Tongue (tissue), 1 donor: ENCODE measurements at regions not wholly inside any gene's neighbourhood (a gene's known extent, or its start where the extent isn't known, plus 50 kb on each side); places are given as distances from the start of the nearest gene placed in this dataset.
A peak's percentile ranks its signal among the peaks of the same experiment; 100 is the strongest.
"Not testable (repeated sequence)": the region's sequence is repeated elsewhere in the genome, so short reads cannot be mapped to it uniquely, and the experiment has no call there.

ENCODE experiments used
- DNase-seq: peaks from one replicate; pipeline ENCODE4 v3.0.0-alpha.2; 2015

DNA sequence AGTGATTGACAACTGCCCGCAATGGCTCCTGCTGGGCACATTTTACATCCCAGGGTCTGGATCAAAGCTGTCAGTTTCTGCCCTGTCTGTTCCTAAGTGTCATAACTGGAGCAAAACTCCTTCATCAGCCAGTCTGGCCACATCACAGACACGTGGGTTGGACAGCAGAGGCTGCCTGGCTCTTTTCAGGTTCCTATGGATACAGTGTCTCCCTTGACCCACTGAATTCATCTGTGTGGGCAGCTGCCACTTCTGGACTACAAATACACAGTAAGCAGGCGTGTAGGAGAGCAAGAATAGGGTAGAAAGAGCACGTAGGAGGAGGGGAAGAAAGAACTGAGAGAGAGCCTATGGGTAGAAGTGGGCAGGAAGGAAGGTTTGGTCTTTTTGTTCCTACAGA, 238.0 kb downstream of the ENC1 start:
- no peak for DNase-seq

DNA sequence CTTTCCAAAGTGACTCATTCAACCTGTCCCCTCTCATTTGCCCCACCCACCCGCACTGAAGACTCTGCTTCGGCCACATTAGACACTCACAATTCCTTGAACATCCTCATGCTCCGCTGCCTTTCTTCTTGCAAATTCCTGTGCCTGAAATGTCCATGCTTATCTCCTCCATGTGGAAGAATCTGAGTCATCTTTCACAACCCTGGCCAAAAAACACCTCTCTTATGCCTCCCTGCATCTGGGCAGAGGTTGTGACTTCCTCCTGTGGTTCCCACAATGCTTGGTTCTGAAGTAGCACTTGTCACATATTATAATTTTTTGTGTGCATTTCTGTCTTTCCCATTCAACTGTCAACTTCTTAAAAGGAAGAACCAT, 238.6 kb downstream of the ENC1 start:
- no peak for DNase-seq

DNA sequence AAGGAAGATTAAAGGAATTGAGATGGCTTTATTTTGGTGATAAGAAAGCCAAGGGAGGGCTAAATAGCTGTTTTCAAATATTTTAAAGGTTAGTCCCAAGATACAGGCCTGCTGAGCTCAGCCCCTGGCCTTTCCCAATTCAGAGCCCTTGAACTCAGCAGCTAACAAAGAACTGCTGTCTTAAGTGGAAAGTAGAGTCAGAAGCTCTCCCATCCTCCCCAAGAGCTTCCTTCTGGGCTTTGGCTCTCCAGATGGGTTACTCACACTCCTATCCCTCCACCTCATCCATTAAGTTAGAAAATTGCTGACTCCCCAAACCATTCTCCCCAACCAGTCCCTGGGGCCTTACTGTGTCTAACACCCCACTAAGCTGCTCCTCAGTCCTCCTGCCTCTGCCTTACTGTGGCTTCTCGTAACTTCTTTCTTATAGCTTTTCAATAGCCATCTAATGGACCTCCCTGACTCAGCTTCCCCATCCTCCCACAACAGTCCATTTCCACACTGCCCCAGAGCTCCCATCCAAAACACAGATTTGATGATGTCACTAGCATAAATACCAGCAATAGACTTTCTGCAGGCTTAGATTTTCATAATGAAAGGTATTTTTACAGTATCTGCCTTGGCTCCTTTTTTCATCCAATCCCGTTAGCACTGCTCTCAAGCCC, 239.1 kb downstream of the ENC1 start:
- no peak for DNase-seq

DNA sequence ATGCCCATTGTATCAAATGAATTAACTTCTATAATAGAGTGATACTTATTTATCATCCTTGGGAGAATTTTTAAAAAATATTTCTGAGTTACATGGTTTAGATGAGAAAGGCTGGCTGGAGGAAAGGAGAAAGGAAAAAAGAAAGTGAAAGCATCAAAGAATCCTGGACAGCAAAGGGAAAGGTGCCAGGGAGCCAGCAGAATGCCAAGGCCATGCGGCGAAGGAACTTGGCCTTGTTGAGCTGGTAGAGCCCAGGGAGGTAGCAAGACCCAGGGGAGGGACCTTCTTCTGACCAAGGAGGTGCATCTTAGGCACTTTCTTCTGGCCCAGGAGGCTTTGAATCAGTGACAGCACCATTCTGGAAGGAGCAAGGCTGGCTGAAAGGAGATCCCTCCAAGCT, 240.5 kb downstream of the ENC1 start:
- no peak for DNase-seq

DNA sequence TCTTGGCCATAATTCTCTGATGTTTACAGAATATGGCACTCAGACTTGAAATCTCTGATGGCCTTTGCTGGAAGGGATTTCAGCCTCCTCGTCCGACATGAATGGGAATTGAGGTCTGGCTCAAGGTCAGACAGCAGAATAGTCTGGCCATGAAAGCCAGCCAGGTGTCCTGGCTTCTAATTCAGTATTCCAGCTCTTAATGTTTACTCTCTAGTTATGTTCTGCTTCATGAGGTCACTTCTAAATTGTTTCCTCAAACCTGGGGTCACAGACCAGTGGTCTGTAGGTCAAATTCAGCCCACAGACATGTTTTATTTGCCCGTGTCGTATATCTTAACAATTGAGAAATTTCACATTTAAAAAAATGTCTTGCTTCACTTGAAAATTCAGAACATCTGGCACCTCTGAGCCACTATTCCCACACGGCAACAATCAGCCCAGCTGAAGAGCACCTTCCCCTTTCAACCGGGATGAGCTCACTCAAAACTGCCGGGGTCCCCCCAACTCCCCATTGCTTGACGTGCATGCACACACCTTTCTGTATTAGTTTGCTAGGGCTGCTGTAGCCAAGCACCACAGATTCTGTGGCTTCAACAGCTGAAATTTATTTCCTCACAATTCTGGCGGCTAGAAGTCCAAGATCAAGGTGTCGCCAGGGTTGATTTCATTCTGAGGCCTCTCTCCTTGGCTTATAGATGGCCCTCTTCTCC, 243.5 kb downstream of the ENC1 start:
- peak; percentile 79 for DNase-seq

DNA sequence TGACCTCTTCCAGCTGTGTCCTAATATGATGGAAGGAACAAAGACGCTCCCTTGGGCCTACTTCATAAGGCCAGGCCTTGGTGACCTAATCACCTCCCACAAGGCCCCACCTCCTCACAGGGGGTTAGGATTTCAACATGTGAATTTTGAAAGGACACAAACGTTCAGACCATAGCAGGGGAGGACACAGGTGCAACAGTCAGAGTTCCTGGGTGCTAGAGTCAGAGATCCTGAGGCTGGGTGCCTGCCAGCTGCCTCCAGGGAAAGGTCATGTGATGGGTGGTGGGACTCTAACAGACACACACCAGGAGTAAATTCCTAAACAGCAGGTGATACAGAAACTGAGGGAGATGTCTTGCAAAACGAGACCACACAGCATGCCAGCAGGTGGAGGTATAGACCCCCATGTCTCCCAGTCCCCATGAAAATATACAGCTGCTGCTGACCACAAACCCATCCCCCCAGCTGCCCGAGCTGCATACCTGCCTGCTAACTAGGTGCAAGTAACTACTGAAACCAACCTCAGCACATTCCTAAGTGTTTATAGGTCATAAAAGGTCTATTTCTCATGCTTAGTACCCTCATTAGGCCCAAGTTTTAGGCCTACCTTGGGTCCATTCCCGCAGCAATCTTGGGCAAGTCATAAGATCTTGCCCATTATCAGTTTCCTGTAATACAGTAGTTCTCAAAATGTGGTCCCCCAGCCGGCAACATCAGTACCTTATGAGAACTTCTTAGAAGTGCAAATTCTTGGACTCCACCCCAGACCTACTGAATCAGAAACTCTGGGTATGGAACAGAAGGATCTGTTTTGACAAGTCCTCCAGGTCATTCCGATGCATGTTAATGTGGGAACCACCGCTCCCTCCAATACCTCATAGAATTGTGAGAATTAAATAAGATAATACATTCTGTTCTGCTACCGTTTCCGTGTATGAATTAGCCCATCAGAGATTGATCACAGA, 245.3 kb downstream of the ENC1 start:
- no peak for DNase-seq

DNA sequence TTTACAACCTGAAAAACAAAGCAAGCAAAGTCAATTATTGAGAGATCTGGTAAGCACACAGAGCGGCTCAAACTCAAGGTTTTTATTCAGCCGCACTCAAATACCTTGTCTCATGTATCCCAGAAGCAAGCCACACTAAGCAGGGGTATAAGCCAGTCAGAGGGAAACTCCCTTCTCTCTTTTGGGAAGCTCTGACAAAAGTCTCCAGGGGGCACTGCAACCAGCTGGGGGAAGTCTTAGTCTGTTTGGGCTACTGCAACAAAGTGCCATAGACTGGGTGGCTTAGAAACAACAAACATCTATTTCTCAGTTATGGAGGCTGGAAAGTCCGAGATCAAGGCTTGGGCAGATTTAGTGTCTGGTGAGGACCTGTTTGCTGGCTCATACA, 246.0 kb downstream of the ENC1 start:
- no peak for DNase-seq

DNA sequence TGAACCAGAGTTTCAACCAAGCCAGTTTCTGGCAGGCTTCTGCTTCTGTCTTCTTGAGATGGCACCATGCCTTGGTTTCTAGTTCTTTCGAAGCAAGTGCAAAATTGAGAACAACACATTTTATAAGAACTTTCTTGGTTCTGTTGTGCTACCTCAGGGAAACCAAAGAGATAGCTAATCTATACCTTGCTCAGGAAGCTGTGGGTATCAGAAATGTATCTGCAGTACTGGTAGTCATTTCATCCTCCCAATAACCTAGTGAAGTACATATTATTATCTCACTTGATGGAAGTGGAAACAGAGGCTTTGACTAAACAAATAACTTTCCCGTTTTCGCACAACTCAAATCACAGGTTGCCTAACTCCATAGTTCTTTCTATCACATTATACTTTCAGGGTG, 246.6 kb downstream of the ENC1 start:
- no peak for DNase-seq

DNA sequence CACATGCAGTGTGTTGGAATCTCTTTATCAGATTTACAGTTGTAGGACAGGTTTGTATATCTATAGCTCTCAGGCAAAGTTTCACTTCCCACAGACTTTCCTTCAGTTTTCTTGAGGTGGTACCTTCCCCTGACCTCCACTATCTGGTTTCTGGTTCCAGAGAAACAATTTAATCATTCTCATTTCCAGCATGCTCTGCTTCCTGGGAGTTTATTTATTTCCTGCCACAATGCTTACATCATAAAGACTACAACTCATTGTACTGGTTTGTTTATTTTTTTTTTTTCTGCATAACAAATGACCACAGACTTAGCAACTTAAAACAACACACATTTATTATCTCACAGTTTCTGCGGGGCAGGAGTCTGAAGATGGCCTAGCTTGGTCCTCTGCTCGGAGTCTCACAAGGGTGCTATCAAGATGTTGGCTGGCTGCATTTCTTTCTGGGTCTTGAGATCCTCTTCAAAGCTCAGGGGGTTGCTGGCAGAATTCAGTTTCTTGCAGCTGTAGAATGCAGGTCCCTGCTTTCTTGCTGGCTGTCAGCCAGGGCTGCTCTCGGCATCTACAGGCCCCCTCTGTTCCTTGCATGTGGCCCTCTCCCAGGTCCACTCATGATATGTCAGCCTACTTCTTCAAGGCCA, 247.7 kb downstream of the ENC1 start:
- DNase-seq: peak; percentile 45

DNA sequence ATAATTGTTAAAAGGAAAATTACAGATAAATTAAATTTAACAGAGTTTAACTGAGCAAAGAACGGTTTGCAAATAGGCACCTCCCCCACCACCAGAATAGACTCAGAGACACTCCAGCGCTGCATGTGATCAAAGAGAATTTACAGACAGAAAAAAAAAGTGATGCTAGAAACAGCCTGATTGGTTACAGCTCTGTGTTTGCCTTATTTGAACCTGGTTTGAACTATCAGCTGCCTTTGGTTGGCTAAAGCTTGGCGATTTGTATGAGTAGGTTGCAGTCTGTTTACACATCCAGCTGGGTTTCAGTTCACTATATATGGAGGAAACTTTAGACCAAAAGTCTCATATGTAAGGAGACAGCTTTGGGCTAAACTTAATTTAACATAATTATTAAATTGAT, 249.1 kb downstream of the ENC1 start:
- DNase-seq: no peak

DNA sequence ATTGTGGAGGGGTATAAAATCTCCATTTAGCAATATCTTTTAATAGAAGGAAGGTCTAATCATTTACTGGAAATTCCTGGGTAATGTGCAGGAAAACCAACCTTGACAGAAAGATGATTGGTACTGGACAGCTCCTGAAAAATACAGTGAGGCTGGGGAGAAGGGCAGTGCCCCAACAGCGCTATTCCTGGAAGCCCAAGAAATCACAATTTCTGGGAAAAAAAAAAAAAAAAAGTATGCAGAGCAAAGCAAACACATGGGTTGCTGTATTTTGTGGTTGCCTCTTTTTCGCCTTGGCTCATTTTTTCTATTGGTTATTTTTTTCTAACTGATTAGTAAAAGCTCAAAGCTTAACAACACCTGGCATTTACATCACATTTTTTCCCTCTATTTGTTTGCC, 249.7 kb downstream of the ENC1 start:
- DNase-seq: no peak

DNA sequence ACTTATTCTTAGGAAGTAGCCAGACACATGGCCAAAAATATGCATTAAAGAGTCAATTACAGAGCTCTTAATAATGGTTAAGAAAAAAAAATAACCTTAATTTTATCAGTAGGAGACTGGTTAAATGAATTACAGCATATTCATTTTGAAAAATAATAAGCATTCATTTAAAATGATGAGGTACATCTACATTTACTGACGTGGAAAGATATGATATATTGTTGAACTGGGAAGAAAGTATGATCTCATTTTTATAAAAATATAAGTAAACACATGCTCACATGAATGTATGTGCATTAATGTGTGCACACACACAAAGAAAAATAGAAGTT, 250.3 kb downstream of the ENC1 start:
- no peak for DNase-seq

DNA sequence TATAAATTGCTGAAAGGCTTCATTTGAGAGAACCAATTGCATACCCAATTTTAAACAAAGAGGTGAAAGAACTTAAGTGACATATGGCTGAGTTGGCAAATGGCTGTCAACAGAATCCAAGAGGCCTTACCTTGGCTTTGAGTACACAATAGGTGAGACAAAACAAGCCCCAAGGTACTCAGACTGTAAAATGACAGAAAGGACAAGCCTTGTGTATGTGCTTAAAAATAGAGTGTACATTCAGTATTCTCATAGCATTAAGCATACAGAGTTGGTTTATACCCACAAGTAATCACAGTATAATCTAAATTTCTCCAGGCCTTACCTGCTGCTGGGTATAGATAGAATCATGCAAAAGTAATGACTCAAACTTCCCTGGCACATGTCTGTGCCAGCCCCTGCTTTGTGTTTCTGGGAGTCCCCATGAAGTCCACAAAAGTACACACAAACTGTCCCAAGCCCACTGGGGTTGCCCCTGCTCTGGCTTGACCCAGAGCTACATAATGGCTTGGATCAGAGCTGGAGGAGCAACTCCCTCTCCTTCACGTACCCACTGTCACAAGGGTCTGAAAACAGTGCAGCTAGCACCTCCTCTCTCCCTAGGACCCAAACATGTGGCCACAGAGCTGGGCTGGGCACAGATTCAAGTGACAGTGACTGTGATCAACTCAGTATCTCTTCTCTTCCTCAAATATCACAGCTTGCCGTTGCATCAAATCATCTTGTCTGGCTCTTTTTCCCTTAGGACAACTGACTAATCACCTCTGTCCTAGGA, 250.8 kb downstream of the ENC1 start:
- no peak for DNase-seq

DNA sequence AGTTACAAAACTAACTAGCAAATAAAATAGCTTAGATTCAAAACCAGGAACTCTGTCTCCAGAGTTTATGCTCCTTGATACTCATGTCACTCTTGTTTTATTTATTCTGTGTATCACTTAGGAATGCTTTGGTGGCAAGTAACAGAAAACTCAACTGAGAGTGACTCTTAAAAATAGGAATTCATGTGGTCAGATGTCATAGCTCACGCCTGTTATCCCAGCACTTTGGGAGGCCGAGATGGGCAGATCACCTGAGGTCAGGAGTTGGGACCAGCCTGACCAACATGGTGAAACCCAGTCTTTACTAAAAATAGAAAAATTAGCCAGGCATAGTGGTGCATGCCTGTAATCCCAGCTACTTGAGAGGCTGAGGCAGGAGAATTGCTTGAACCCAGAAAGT, 252.1 kb downstream of the ENC1 start:
- DNase-seq: not testable (repeated sequence)

DNA sequence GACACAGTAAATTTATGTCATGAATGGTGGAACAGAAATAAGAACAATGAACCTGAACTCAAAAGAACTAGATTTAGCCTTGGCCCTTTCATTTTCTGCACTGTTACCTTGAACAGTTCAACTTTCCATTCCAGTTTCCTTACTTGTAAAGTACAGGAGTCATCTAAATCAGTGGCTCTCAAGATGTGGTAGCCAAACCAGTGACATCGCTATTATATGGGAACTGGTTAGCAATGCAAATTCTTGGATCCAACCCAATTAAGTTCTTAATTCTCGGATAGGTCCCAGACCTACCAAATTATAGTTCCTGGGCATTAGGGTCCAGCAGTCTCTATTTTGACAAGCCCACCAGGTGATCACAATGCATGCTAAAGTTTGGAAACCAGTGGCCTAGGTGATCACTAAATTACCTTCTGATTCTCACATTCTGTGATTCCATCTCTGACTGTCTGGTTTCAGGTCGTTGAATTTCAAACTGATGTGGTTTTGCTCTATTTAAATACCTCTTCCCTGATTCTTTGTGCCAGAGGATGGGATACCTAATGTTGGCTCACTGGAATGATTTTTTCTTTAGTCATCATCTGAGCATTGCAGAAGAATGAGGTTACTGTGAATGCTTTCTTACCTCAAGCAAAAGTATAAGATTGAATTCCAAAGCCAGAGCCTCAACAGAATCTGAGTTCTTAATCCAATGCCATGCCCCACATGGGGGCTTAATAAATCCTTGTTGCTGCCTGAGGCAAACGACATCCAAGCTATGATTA, 253.8 kb downstream of the ENC1 start:
- no peak for DNase-seq

DNA sequence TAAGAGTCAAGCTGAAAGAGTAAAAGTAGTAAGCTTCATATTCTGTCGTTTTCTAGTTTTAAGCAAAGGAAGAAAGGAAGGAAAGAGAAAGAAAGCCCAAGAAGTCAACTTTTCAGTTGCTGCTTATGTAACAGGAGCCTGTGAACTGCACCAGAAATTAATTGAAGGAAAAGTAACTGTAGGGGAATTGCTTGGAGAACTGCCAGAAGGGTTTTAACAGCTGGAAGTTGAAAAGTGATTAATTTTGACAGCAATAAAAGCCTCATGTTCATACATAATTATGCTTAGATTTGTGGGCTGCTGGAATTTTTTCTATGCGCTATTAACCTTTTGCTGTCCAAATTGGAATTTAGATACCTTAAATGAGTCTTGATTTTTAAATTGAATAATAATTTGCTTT, 255.7 kb downstream of the ENC1 start:
- peak; percentile 88 for DNase-seq

DNA sequence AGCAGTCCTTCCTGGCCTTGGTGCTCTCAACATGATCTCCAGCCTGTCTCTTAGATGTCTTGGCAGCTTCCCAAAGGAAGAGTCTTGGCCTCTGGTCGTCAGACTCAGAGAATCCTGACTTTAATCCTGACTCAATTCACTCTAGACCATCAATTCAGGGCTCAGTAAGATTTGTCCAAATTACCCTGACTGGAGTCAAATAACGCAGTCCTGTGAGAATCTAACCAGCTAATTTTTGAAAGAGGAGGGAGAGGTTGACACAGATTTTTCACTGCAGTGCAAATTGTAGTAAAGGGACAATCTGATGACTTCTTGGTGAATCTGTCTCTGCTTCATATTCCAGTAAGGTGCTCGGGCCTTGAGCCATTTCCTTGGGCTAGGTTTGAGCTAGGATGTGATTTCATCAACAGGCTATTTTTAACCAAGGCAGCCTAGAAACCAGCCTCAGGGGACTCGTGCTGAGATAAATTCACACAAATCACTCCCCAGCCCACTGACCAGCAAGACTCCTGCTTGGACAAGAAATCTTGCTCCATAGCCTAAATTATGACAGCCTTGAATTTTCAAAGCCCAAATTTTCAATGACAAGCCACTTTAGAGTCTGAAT, 257.4 kb downstream of the ENC1 start:
- peak; percentile 78 for DNase-seq

DNA sequence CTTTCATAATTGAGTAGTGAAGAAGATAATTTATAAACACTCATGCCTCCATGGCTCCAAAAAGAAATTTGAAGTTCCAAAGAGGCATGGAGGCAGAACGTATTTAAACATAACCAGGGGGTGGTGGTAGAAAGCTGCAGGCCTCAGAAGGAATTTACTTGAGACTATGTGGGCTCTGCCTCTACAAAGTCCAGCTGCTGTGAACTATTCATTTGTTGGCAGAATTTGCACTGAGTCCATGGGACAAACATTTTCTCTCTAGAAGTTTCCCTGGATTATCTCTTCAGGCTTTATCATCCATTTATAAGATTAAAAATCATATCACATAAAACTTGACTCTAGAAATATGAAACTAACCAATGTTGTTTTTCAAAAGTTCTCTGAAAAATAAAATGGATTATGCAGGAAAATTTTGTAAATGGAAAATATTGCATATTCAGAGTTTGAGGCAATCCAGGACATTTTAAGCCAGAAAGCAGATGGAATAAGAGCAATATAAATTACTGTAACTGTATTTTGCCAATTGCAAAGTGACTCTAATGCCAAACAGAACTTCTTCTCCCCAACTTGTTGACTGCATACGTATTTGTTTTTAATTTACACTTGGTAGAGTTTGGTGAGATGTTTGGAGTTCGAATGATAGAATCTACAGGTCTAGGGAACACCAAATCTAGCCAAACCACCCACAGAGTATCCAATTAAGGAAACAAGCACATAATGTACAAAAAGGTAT, 258.2 kb downstream of the ENC1 start:
- peak; percentile 53 for DNase-seq

DNA sequence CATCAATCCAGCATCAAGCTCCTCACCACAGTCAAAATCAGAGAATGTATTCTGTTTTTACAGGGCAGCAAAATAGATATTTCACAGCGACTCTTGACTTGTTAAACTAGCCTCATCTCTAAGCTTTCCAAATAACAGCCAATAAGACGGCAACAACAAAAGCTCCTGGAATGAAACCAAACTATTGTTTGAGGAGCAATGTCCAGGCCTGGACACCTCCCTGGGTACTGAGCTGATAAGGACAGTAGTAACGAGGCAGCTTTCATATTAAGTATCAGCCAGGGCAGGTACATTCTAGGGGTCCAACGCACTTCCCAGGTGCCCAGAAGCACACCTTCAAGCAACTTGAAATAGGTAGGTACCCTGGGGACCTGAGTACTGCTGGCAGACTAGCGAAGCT, 260.3 kb downstream of the ENC1 start:
- no peak for DNase-seq

DNA sequence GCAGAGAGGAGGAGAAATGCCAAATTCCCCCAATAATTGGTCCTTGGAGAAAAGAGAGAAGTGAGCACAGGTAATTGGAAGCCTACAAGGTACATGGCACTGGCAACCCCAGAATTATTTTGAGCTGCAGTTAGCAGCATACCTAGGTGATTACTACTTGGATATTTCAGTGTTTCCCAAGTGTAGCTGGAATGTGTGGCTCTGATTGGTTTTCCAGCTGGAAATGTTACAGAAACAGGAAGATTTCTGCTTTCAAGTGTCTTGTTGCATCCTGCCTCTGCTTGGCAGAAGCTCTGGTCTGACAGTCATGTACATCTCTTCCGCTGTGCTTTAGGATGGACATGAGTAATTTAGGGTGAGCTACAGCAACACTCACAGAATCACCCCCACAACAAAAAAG, 262.1 kb downstream of the ENC1 start:
- DNase-seq: peak; percentile 60
